Endothelial cell of umbilical vein (primary cell): ENCODE measurements at regions not wholly inside any gene's neighbourhood (a gene's known extent, or its start where the extent isn't known, plus 50 kb on each side); places are given as distances from the start of the nearest gene placed in this dataset.

Experiments used
- BruUV-seq: library from RNA; stranded (reverse); fragments of 400-500 nt; replicated peaks from 2 replicates; lab custom pipeline; 2021; lab: Mats Ljungman, UMichigan
- CTCF ChIA-PET: fragments of 300-600, 350-600 bp; sonication (Branson Sonifier 250); formaldehyde crosslinking; loops from one replicate; lab custom pipeline; 2021; ENCODE audit warnings: antibody characterized with exemption, inconsistent platforms; lab: Charles Lee
- POLR2A ChIA-PET: fragments of 300-600, 350-600 bp; sonication (Branson Sonifier 250); formaldehyde crosslinking; loops from one replicate; lab custom pipeline; 2021; ENCODE audit warnings: antibody characterized with exemption, inconsistent platforms; lab: Charles Lee
- DNase-seq: peaks from one replicate; pipeline ENCODE4 v3.0.0-alpha.2; 2011; ENCODE audit warnings: low read depth, low spot score
- FAIRE-seq: peaks from 2 replicates; lab custom pipeline; 2011; peaks lifted over from hg19 to GRCh38; lab: Jason Lieb, UNC
- H2AFZ ChIP-seq: 2 replicates; pipeline ENCODE4 v1.6.0; 2012; ENCODE audit warnings: low read depth, low read length, control low read depth, inconsistent platforms
- H3K27ac ChIP-seq: 2 replicates; pipeline ENCODE4 v1.5.1; 2011; ENCODE audit warnings: low read depth, mild to moderate bottlenecking, control low read depth, low read length, moderate library complexity; ENCODE audit not compliant: insufficient read depth
- H3K27me3 ChIP-seq, 2 experiments: 2 replicates each; pipeline versions ENCODE4 v1.6.0 to v1.6.1; 2011; ENCODE audit warnings: low read length in 2 of 2, mixed read lengths in 1 of 2; ENCODE audit not compliant: control insufficient read depth in 2 of 2, insufficient read depth in 2 of 2
- H3K36me3 ChIP-seq, 2 experiments: 2 replicates in 1 of 2; 3 replicates in 1 of 2; pipeline ENCODE4 v1.5.1; 2011; ENCODE audit warnings: low read length in 2 of 2, mild to moderate bottlenecking in 1 of 2, moderate library complexity in 1 of 2; ENCODE audit not compliant: control insufficient read depth in 2 of 2, insufficient read depth in 2 of 2; ENCODE audit errors: extremely low read depth in 1 of 2
- H3K4me1 ChIP-seq: 3 replicates; pipeline ENCODE4 v1.5.1; 2011; ENCODE audit warnings: mild to moderate bottlenecking, low read length; ENCODE audit not compliant: control insufficient read depth, insufficient read depth; ENCODE audit errors: extremely low read depth
- H3K4me2 ChIP-seq: 2 replicates; pipeline ENCODE4 v1.6.1; 2011; ENCODE audit warnings: low read length, control low read depth, mixed read lengths; ENCODE audit not compliant: insufficient read depth
- H3K4me3 ChIP-seq, 3 experiments: fragments of 200-600 bp in 1 of 3; sonication (generic), shearing (Covaris generic) in 1 of 3; replicated peaks in 1 of 3; 2 replicates each; pipeline ENCODE4 v1.5.1; 2011 to 2016; ENCODE audit warnings: control low read depth in 3 of 3, low read length in 3 of 3, mild to moderate bottlenecking in 2 of 3, inconsistent platforms in 1 of 3, low read depth in 1 of 3, moderate library complexity in 1 of 3; ENCODE audit not compliant: insufficient read depth in 1 of 3
- H3K79me2 ChIP-seq: 2 replicates; pipeline ENCODE4 v1.6.0; 2012; ENCODE audit warnings: low read length, inconsistent platforms; ENCODE audit not compliant: control insufficient read depth, insufficient read depth
- H3K9ac ChIP-seq: replicated peaks from 2 replicates; pipeline ENCODE3; 2011; ENCODE audit warnings: low read length, control low read depth; ENCODE audit not compliant: insufficient read depth; ENCODE audit errors: extremely low read depth
- H3K9me1 ChIP-seq: replicated peaks from 3 replicates; pipeline ENCODE4 v1.6.0; 2011; ENCODE audit warnings: mild to moderate bottlenecking, low read length; ENCODE audit not compliant: control insufficient read depth, insufficient read depth; ENCODE audit errors: extremely low read depth
- H3K9me3 ChIP-seq: replicated peaks from 2 replicates; pipeline ENCODE4 v1.5.1; 2012; ENCODE audit warnings: low read length, inconsistent platforms; ENCODE audit not compliant: control insufficient read depth, insufficient read depth
- H4K20me1 ChIP-seq: replicated peaks from 2 replicates; pipeline ENCODE3; 2011; ENCODE audit warnings: mild to moderate bottlenecking, low read length; ENCODE audit not compliant: control insufficient read depth, insufficient read depth; ENCODE audit errors: extremely low read depth
- EZH2 ChIP-seq: IDR thresholded peaks from 2 replicates; pipeline ENCODE4 v1.6.1; 2012; ENCODE audit warnings: borderline replicate concordance, low read depth, mild to moderate bottlenecking, moderate library complexity, low read length, inconsistent platforms; ENCODE audit not compliant: severe bottlenecking
- FOS ChIP-seq: IDR thresholded peaks from 2 replicates; pipeline ENCODE4 v1.6.1; 2011; ENCODE audit warnings: mild to moderate bottlenecking, low read length, moderate library complexity, borderline replicate concordance; ENCODE audit not compliant: insufficient read depth
- GATA2 ChIP-seq: IDR thresholded peaks from 2 replicates; pipeline ENCODE4 v1.7.0; 2011; ENCODE audit warnings: low read depth, mild to moderate bottlenecking, moderate library complexity, mixed read lengths, low read length; ENCODE audit not compliant: insufficient read length, insufficient read depth
- JUN ChIP-seq: IDR thresholded peaks from 2 replicates; pipeline ENCODE4 v1.6.1; 2011; ENCODE audit warnings: borderline replicate concordance, low read depth; ENCODE audit not compliant: insufficient read length, insufficient read depth
- MYC ChIP-seq: IDR thresholded peaks from one replicate; pipeline ENCODE4 v1.6.1; 2011; ENCODE audit warnings: mild to moderate bottlenecking, low read depth, low read length
- POLR2A ChIP-seq: IDR thresholded peaks from 2 replicates; pipeline ENCODE4 v1.6.1; 2012; ENCODE audit warnings: low read depth, mild to moderate bottlenecking, control low read depth, low read length
- POLR2AphosphoS5 ChIP-seq: IDR thresholded peaks from 2 replicates; pipeline ENCODE4 v1.6.1; 2012; ENCODE audit warnings: low read depth, mild to moderate bottlenecking, control low read depth, low read length, moderate library complexity; ENCODE audit not compliant: insufficient read depth
- dilution Hi-C: fragments of 300-500 bp; cut with MboI; formaldehyde crosslinking; loops from one replicate; pipeline ENCODE4 v1.15.0; 2019; ENCODE audit warnings: low sequenced_read_pairs; ENCODE audit not compliant: extremely low pct_ligation_motif_present
- intact Hi-C: fragments of 100-400 bp; cut with micrococcal nuclease; formaldehyde crosslinking; loops from one replicate; pipeline ENCODE4 v1.10.0; 2022
- TF ChIP-seq, protein P1 (sequence below): IDR thresholded peaks from 2 replicates; pipeline ENCODE4 v1.6.1; 2011; ENCODE audit not compliant: insufficient read depth, insufficient read length
- TF ChIP-seq, protein P2 (sequence below), 2 donors: IDR thresholded peaks; 1 replicate in 1 of 2; 2 replicates in 1 of 2; pipeline ENCODE4 v1.5.1; 2011; ENCODE audit warnings: low read length in 2 of 2, mild to moderate bottlenecking in 2 of 2, moderate library complexity in 2 of 2, control low read depth in 1 of 2, inconsistent platforms in 1 of 2, low read depth in 1 of 2; ENCODE audit not compliant: insufficient read depth in 1 of 2; ENCODE audit errors: extremely low read depth in 1 of 2

DNA sequence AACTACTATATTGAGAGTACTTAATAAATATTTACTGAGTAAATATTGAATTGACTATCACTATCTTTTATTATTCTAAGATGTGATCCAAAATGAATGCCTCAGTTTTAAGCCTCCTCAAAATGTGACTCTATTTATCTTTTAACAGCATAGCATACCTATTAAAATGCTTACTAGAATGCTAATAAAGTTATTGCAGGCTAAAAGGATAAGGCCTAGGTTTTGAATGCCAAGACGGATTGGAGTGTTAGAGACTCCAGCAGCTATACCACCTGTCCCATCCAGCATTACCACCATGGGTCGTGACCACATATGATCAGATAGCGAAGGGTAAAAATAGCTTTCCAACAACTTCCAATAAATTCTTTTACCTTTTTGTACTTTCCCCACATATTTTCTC lies 64.7 kb upstream of the MYRIP start:
- Histone ChIP-seq H3K4me1 (peaks cover 24% of the 10 kb centered on the region), H3K9ac (no peak overlapping the region), H3K27ac (no peak overlapping the region), H3K27me3 (no peaks in the 10 kb centered on the region), H3K79me2 (no peaks in the 10 kb centered on the region), H3K36me3 (no peaks in the 10 kb centered on the region), H4K20me1 (no peaks in the 10 kb centered on the region), H3K4me3 (no peak overlapping the region), H3K9me1 (no peaks in the 10 kb centered on the region), H2AFZ (no peak overlapping the region), H3K9me3 (no peaks in the 10 kb centered on the region), H3K4me2 (no peak overlapping the region)
- no peak for DNase-seq
- CTCF ChIA-PET = interaction anchor here (1.2 to 1.3 kb wide), 2 partner anchors 10 to 20 kb away, joined by 4 read pairs; no protein-coding TSS in a partner anchor
- no TSS peak for BruUV-seq
- no peak for FAIRE-seq
- POLR2A ChIA-PET = no interaction called here
- TF ChIP-seq GATA2 = no peak
- no peak for TF ChIP-seq FOS
- TF ChIP-seq JUN = no peak
- TF ChIP-seq, protein P1, sequence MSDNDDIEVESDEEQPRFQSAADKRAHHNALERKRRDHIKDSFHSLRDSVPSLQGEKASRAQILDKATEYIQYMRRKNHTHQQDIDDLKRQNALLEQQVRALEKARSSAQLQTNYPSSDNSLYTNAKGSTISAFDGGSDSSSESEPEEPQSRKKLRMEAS = no peak
- no peak for TF ChIP-seq MYC
- no peak for TF ChIP-seq POLR2AphosphoS5
- TF ChIP-seq EZH2 = no peak
- TF ChIP-seq, protein P2, sequence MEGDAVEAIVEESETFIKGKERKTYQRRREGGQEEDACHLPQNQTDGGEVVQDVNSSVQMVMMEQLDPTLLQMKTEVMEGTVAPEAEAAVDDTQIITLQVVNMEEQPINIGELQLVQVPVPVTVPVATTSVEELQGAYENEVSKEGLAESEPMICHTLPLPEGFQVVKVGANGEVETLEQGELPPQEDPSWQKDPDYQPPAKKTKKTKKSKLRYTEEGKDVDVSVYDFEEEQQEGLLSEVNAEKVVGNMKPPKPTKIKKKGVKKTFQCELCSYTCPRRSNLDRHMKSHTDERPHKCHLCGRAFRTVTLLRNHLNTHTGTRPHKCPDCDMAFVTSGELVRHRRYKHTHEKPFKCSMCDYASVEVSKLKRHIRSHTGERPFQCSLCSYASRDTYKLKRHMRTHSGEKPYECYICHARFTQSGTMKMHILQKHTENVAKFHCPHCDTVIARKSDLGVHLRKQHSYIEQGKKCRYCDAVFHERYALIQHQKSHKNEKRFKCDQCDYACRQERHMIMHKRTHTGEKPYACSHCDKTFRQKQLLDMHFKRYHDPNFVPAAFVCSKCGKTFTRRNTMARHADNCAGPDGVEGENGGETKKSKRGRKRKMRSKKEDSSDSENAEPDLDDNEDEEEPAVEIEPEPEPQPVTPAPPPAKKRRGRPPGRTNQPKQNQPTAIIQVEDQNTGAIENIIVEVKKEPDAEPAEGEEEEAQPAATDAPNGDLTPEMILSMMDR (IDR thresholded peaks at IDR 0.05; ENCODE audit: extremely low read depth in 1 of 2, insufficient read depth in 1 of 2, low read depth in 1 of 2, low read length in 2 of 2) = no peak
- TF ChIP-seq POLR2A = no peak
- intact Hi-C loops = loop anchor here (5.0 kb wide), 1 partner anchor 212 kb away; no protein-coding TSS in a partner anchor
- dilution Hi-C loops = no loop called here
